Forelimb muscle (tissue), 1 donor: ENCODE measurements at regions not wholly inside any gene's neighbourhood (a gene's known extent, or its start where the extent isn't known, plus 50 kb on each side); places are given as distances from the start of the nearest gene placed in this dataset.
A peak's percentile ranks its signal among the peaks of the same experiment; 100 is the strongest.

Source experiments
- DNase-seq: peaks from one replicate; pipeline ENCODE4 v3.0.0-alpha.2; 2013; ENCODE audit warnings: low read depth

DNA sequence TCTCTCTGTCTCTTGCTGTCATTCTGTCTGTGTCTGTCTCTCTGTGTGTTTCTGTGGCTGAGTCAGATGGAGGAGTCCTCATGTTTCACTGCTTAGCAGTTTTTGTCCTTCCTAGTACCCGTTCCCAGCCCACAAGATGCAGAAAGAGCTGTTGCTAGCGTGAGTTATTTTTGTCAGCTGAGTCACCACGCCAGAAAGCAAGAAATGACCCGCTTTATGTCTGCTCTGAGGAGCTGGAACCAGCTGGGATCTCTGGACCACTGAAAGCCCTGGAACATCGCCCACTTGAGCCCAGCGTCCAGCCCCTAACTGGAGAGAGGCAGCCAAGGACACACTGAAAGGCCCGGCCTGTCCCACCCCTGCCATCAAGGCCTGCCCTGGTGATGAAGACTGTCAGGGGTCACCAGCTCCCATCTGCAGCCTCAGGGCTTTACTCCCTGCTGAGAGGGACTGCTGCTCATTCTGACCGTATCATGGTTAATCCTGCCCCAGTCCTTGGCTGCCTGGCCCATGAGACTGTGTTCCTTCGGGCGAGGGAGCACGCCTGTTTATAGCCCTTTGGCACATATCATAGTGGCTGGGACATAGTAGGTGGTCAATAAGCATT, 101.7 kb upstream of the TPM1 start:
- peak; percentile 56 for DNase-seq

DNA sequence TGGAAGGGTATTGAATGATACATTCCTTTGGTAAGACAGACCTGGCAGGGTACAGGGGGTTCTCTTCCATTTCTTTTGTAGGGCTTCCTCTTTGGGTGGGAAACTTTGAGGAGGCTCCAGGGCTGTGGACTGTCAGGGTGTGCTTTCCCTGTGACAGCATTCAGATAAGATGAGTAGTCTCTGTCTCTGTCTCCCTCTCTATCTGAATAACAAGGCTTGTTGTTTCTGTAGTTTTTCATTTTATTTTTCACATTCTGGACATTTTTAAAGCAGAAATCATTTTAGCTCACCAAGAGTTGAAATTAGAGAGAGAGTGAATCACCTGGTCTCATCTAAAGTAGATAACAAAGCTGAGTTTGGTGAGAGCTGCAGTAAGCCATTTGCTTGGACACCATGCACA, 100.8 kb upstream of the TPM1 start:
- DNase-seq = no peak

DNA sequence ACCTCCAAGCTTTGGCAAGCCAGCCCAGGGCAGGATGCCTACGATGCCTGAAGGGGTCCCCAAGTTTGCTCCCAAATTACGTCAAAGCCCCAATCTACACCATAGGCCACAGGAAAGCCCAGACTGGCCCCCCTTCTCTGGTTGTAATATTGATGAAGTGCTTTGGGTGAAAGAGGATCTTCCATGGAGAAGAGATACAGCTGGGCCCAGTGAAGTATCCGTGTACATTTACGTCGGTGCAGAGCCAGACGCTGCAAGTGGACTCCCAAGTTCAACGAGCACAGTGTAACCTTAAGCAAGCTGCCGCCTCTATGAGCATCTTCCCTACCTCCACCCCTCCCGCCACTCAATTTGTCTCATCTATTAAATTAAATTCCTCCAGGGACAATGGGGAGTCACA, 100.1 kb upstream of the TPM1 start:
- no peak for DNase-seq

GRCh38 chr15:62945063-62945462, 97.5 kb upstream of the TPM1 start:
- DNase-seq = no peak

GRCh38 chr15:62945760-62946159, 96.8 kb upstream of the TPM1 start:
- no peak for DNase-seq

GRCh38 chr15:62946940-62947339, 95.6 kb upstream of the TPM1 start:
- DNase-seq = no peak

DNA sequence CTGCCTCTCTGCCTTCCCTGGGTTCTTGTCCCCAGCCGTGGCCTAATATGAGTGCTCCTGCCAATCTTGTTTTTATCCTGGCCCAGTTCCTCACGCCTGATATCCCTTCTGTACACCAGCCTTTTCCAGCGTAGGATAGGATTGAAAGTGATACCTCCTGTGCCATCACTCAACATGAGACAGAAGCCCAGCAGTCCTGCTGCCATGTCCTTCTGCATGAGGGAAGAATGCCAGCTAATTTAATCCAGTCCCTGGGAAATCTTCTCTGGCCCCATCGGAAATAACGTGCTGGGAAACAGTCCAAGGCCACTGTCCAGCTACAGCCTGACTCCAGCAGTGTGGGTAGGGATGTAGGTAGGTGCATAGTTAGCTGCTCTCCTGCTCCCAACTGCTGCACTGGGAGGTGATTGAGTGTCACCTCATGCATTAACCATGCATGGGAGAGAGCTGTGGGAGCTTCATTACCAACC, 92.0 kb upstream of the TPM1 start:
- DNase-seq = no peak

DNA sequence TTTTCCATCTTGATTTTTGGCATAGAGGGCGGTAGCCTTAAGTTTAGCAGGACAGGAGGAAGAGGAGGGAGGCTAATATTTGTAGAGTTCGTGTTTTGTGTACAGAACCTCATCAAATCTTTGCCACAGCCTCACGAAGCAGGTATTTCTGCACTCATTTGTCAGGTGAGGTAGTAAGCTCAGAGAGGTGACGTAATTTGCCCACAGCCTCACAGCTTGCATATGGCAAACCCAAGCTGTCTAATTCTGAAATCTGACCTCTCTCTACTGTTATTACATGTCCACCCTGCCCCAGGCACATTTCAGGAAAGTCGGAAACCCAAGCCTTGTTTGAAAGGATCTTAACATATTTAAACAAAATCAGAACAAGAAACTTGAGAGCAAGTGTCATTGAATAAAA, 91.1 kb upstream of the TPM1 start:
- DNase-seq = no peak

DNA sequence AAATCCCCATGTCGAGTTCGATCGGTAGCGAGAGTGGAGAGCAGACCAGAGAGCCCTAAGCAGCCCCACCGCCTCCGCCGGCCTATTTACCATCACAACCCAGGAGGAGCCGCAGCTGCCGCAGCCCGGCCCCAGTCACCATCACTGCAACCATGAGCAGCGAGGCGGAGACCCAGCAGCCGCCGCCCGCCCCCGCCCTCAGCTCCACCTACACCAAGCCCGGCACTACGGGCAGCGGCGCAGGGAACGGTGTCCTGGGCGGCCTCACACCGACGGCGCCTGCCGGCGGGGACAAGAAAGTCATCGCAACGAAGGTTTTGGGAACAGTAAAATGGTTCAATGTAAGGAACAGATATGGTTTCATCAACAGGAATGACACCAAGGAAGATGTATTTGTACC, 89.5 kb upstream of the TPM1 start:
- no peak for DNase-seq

DNA sequence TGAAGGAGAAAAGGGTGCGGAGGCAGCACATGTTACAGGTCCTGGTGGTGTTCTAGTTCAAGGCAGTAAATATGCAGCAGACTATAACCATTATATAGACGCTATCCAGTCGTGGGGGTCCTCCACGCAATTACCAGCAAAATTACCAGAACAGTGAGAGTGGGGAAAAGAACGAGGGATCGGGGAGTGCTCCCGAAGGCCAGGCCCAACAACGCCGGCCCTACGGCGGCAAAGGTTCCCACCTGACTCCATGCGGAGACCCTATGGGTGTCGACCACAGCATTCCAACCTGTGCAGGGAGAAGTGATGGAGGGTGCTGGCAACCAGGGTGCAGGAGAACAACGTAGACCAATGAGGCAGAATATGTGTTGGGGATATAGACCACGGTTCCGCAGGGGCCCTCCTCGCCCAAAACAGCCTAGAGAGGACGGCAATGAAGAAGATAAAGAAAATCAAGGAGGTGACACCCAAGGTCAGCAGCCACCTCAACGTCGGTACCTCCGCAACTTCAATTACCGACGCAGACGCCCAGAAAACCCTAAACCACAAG, 89.0 kb upstream of the TPM1 start:
- DNase-seq = no peak

DNA sequence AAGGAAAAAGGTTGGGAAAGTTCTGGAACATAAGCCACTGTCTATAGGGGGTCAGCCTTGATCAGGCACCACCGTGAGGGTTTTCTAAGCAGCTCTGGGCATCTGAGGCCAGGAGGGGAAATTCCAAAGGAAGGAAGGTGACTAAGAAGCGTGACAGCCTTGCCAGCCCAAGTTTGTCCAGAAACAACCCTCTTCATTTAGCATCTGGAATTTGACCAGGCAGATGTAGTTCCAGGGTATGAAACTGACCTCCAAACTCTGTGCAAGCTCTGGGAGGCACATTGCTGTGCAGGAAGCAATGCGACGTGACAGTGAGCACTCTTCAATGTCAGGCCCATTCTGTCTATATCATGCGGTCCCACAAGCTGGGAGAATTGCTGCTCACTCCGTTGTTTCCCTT, 85.4 kb upstream of the TPM1 start:
- no peak for DNase-seq

DNA sequence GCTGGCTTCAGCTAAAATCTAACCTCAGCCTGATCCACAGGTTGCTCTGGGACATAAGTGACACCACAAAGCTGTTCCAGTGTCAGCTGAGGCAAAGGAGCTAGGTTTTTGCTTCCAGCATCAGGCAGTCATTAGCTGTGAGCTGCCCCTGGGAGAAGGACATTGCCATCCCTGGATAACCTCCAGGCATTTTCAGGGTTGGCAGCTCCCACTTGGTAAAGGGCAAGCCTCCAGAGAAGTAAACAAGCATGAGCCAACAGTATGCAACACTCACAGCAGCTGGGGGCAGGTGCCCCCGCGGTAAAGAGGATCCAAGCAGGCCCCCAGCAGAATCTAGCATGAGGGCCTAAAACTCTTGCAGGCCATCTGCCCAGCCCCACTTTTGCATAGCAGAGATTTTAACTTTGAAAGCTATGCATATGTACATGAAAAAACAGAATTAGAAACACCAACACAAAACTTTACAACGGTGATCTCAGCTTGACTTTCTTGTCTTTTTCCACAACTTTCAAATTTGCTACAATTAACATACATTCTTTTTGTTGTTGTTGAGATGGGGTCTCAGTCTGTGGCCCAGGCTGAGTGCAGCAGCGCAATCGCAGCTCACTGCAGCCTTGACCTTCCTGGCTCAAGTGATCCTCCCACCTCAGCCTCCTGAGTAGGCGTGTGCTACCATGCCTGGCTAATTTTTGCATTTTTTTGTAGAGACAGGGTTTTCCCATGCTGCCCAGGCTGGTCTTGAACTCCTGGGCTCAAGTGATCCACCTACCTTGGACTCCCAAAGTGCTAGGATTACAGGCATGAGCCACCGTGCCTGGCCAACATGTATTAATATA, 83.8 kb upstream of the TPM1 start:
- no peak for DNase-seq

- DNase-seq = no peak
These were observed 81.4 kb upstream of the TPM1 start for GRCh38 chr15:62961134-62961533.

DNA sequence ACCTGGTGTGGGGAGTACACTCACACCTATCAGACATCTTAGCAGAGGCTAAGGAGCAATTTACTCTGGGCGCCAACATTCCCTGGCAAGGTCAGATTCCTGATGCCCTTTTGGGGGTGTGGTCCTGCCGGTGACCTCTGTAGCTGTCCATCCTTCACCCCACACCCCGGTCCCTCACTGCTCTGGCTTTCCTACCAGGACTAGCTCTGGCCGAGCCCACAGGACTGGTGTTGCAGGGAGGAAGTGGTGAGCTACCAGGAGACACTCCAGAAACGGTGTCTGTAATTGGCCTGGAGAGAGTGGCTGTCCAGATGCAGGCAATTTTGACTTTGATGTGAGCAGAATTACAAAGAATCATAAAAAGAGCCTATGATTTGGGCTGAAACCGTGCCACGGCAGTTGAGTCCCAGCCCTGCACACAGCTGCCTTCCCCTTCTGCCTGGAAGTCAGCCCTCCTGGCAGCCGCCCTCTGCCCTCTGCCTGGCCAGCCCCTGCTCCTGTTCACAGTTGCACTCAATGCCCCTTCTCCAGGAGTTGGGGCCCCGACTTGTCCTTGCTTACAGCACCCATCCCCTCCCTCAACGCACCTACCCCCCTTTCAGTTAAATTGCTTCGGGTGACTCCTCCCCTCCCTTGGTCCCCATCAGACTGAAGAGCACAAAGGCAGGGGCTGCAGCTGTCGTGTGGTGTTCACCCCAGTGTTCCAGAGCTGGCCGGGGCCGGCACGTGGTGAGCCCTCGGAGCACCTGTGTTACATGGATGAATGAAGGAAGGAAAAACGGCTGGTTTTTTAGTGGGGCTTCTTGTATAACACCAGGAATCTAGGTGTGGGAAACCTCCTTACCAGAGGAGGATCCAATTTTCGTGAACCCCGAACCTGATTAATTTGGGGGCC, 80.2 kb upstream of the TPM1 start:
- DNase-seq = no peak

DNA sequence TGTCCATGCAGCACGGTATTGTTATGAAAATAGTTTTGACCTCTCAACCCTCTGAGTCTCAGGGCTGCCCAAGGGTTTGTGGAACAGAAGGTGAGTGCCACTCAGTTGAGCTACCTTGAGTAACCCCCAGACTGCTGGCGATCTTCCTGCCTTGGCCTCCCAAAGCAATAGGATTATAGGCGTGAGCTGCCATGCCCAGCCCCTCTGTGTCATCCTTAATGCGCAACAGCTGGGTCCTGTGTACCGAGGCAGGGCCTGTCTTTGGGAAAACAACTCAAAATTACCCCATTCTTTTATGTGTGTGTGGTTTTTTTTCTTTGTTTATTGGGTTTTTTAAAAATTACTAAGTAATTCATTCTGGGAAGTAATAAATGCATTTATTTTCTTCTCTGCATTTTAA, 78.3 kb upstream of the TPM1 start:
- DNase-seq = no peak

GRCh38 chr15:62966294-62967078, 76.1 kb upstream of the TPM1 start:
- no peak for DNase-seq

DNA sequence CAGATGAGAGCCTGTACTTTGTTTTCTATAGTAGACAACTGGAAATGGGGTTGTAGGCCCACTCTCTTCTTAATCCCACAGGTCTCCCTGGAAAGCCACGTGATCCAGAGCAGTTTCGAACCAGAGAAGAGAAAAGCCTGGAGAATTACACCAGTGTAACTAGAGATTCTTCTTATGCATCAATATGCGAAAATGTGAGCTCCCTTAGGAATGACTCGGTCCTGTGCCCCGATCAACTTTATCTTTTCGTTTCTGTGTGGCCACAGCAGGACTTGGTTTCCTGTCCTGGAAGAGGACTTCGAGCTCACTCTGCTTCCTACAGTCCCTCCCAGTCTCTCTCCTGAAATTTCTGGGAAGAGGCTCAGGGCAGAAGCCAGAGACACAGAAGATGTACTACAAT, 73.8 kb upstream of the TPM1 start:
- DNase-seq = no peak

- no peak for DNase-seq
These were observed 73.0 kb upstream of the TPM1 start for GRCh38 chr15:62969442-62970089.

DNA sequence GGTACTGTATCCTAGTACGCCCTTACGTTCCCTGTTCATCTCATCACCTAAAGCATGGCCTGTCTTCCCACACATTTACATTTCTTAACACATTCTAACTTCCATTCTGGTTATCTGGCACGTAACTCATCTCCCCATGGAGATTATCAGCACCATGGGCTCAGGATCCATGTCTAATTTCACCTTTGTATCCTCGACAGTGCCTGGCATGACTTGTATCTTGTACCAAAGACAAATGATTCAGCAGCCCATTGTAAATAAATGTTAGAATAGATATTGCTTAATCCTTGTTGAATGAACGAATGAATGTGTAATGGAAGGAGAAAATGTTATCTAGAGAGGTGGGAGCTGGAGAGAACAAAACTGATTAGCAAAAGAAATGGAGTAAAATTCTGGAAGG, 69.7 kb upstream of the TPM1 start:
- DNase-seq = no peak

GRCh38 chr15:62975515-62975914, 67.0 kb upstream of the TPM1 start:
- no peak for DNase-seq
